HepG2 (cell line): ENCODE measurements at regions not wholly inside any gene's neighbourhood (a gene's known extent, or its start where the extent isn't known, plus 50 kb on each side); places are given as distances from the start of the nearest gene placed in this dataset.

ENCODE experiments used
- BCL3 ChIP-seq: sonication (generic); formaldehyde crosslinking; IDR thresholded peaks from 2 replicates; pipeline ENCODE4 v1.5.1; 2020; ENCODE audit warnings: mild to moderate bottlenecking, missing genetic modification reagents, moderate library complexity
- MAF1 ChIP-seq: sonication (generic); formaldehyde crosslinking; IDR thresholded peaks from 2 replicates; pipeline ENCODE4 v1.5.0; 2020; ENCODE audit warnings: missing genetic modification reagents, borderline replicate concordance
- RNF2 ChIP-seq: fragments of 450-650 bp; conservative IDR thresholded peaks from 2 replicates; pipeline ENCODE4 v1.6.1; 2016; ENCODE audit warnings: low read depth
- RXRA ChIP-seq: sonication (generic); formaldehyde crosslinking; IDR thresholded peaks from 2 replicates; pipeline ENCODE4 v1.5.1; 2020; ENCODE audit warnings: missing genetic modification reagents
- TF ChIP-seq, protein P1 (sequence below): sonication (generic); formaldehyde crosslinking; IDR thresholded peaks from 2 replicates; pipeline ENCODE4 v1.5.0; 2020; ENCODE audit warnings: mild to moderate bottlenecking, missing genetic modification reagents, moderate library complexity
- TF ChIP-seq, protein P2 (sequence below): conservative IDR thresholded peaks from 2 replicates; pipeline ENCODE4 v1.6.1; 2018; ENCODE audit warnings: missing genetic modification reagents

DNA sequence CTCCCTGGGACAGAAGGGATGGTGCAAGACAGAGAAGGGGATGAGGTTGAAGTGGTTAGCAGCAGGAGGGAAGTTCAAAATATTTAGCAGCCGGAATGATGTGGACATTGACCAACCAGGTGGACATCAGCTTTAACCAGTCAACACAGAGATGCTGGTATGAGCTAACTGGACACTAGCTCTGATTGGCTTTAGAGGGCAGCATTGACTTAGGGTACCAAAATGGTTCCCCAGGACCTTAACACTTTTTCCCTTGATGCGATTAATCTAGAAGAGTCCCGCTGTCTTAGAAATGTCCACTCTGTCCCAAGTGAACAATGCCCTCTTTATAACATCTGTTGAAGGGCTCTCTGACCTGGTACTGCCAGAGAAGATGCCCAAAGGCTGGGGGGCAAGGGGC lies 134.0 kb upstream of the GSC start:
- TF ChIP-seq BCL3 (CRISPR knock-in tag) (no peak), RNF2 (no peak), MAF1 (no peak), RXRA (no peak)
- TF ChIP-seq, protein P1, sequence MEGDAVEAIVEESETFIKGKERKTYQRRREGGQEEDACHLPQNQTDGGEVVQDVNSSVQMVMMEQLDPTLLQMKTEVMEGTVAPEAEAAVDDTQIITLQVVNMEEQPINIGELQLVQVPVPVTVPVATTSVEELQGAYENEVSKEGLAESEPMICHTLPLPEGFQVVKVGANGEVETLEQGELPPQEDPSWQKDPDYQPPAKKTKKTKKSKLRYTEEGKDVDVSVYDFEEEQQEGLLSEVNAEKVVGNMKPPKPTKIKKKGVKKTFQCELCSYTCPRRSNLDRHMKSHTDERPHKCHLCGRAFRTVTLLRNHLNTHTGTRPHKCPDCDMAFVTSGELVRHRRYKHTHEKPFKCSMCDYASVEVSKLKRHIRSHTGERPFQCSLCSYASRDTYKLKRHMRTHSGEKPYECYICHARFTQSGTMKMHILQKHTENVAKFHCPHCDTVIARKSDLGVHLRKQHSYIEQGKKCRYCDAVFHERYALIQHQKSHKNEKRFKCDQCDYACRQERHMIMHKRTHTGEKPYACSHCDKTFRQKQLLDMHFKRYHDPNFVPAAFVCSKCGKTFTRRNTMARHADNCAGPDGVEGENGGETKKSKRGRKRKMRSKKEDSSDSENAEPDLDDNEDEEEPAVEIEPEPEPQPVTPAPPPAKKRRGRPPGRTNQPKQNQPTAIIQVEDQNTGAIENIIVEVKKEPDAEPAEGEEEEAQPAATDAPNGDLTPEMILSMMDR (CRISPR knock-in tag) = no peak
- TF ChIP-seq, protein P2, sequence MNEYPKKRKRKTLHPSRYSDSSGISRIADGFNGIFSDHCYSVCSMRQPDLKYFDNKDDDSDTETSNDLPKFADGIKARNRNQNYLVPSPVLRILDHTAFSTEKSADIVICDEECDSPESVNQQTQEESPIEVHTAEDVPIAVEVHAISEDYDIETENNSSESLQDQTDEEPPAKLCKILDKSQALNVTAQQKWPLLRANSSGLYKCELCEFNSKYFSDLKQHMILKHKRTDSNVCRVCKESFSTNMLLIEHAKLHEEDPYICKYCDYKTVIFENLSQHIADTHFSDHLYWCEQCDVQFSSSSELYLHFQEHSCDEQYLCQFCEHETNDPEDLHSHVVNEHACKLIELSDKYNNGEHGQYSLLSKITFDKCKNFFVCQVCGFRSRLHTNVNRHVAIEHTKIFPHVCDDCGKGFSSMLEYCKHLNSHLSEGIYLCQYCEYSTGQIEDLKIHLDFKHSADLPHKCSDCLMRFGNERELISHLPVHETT (CRISPR knock-in tag) = no peak
